HG03442 (cell line): ENCODE measurements at regions not wholly inside any gene's neighbourhood (a gene's known extent, or its start where the extent isn't known, plus 50 kb on each side); places are given as distances from the start of the nearest gene placed in this dataset.

Experiments
- ATAC-seq: cut with Tn5 transposase; IDR thresholded peaks from one replicate; pipeline ENCODE4 v1.9.1; 2021; ENCODE audit warnings: mild to moderate bottlenecking, moderate library complexity; ENCODE audit not compliant: unreplicated experiment

DNA sequence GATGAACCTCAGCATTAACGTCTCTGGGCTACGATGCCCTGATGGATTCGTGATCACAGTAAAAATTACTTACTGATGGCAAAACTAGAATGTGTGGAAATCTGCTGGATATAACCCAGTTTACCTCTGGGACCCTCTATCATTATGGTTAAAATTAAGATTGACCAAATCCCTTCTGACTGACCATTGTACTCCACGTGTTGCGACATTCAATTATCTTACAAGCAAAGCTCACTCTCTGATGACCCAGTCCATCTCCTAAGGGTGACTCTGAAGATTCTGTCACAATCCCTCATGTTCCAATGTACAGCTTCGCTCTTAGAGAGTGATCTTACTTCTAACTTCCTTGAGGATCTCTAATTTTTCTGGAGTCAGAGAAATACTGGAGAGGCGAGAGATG lies 288.5 kb upstream of the RUNX1 start:
- no peak for ATAC-seq

DNA sequence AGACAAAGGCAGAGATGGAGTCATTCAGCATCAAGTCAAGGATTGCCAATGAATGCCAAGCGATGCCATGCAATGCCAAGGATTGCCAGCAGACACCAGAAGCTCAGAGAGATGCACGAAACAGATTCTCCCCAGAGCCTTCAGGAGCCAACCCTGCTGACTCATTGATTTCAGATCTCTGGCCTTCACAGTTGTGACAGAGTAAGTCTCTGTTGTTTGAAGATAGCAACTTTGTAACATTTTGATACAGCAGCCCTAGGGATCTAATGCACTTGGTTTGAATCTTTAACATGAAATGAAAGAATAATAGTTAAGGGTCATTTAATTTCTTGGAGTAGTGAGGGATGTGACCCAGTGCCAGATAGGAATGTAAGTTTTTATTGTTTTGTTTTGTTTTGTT lies 287.4 kb upstream of the RUNX1 start:
- ATAC-seq = no peak

DNA sequence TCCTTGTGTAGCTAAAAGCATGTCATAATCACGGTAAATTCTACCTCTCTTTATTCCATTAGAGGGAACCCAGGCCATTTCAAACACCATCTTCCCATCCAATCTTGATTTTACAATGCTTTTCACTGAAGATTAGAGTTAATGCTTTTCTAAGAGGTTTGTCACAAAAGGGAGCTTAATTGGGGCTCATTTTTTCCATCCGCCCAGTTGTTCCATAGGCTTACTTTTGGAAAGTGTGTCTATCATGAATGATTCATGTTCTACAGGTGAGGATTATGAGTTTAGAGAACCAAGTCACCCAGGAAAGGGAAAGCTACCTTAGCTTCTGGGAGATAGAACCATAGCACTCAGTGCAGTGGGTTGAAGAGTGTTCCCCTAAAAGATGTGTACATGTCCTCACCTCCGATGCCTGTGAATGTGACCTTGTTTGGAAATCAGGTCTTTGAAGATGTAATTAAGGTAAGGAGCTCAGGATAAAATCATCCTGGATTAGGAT lies 286.9 kb upstream of the RUNX1 start:
- no peak for ATAC-seq

DNA sequence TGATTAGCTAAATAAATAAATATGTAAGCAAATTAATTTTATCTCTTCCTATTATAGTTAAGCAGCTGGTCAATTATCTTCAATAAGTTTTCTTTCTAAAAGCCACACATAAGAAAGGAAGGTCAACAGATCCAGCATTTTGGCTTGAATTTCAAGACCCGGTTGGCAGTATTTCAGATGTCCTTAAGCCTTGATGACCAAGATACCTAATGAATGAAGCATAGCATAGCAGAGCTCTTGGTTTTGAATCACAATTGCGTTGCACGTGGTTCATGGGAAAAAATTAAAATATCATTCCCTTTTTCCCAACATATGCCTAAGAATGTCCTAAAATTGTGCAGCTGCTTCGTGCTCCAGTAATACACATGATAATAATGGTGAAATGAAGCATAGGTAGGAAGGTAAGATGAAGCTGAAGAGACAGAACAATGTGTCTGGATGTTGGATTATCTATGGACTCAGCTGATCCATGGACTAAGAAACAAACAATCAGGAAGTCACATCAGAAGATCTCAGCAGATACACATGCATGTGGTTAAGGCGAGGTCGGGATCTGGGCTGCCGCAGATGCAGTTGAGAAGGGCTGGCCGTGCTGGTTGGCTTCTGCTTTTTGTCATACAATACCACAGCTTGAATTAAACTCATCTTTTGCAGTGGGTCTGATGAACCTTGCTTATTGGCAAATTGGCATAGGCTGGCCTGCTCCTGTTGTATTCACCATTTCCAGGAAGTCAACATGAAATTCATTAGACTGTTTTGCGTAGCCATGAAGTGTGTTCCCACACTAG lies 284.9 kb upstream of the RUNX1 start:
- no peak for ATAC-seq

GRCh38 chr21:35332841-35333426 lies 283.8 kb upstream of the RUNX1 start:
- no peak for ATAC-seq

DNA sequence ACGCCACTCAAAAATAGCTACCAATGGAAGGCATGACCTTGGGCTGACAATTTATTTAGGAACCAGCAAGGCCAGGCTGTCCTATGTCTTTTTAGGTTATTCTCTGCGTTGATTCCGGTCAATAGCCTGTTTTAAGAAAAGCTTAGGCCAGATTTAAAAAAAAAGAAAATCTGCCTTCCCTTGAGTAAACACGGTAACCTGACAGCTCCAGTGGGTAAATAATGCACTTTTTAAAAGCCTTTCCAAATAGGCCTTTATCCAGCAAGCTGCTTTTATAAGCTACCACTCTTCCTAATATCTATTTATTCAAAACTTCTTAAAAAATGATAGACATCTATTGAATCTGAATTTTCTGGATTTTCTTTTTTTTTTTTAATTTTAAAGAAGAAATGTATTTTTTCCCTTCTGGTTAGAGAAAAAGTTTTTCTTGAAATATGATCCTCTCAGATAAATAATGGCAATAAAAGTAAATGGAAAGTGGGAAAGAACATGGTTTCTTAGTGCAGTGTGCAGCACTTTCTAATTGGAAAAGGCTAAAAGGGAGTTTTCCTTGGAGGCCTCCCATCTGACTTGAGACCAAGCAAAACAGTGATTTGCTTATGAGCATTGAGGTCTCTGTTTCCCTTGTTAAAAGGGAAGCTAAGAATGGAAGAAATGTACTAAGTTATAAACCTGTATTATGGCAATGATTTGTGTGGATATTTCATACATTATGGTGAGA lies 281.0 kb upstream of the RUNX1 start:
- ATAC-seq = no peak

- no peak for ATAC-seq
Observed at GRCh38 chr21:35328856-35329455, 279.9 kb upstream of the RUNX1 start.

DNA sequence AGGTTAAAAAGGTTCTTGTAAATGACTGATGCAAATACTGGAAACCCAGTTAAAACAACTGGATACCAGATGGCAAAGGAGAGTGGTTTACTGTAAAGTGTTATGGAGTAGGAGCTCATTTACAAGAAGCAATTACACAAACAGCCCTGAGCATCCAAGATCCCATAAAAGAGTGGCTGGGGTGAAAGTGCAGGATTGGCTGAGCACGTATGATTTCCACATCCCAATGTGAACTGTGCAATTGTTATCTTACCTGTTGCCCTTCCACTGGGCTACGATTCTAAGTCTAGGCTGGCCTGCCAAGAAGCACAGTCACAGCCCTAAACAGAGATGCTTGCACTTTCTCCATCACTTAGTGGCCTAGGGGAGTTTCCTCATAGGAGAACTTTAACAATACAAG lies 277.6 kb upstream of the RUNX1 start:
- no peak for ATAC-seq

- ATAC-seq = no peak
Observed at GRCh38 chr21:35325953-35326352, 276.9 kb upstream of the RUNX1 start.

- no peak for ATAC-seq
Observed at GRCh38 chr21:35324372-35325220, 275.5 kb upstream of the RUNX1 start.

DNA sequence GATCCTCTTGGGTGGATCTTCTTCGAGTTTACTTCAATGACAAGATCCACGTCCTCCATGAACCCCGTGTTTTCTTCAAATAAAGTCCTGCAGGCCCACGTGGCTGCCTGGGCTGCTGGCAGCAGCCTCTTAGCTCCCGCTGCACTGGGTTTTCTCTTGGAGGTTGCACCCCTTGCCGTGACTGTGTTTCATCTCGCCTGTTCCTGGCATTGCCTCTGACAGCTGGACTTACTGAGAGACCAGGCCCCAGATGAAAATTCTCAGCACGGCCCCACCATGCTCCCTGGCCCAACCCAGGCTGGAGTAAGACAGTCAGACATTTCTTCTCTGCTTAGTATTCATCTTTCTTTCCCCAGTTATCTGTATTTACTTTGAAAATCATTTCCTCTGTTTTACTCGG lies 274.8 kb upstream of the RUNX1 start:
- no peak for ATAC-seq

DNA sequence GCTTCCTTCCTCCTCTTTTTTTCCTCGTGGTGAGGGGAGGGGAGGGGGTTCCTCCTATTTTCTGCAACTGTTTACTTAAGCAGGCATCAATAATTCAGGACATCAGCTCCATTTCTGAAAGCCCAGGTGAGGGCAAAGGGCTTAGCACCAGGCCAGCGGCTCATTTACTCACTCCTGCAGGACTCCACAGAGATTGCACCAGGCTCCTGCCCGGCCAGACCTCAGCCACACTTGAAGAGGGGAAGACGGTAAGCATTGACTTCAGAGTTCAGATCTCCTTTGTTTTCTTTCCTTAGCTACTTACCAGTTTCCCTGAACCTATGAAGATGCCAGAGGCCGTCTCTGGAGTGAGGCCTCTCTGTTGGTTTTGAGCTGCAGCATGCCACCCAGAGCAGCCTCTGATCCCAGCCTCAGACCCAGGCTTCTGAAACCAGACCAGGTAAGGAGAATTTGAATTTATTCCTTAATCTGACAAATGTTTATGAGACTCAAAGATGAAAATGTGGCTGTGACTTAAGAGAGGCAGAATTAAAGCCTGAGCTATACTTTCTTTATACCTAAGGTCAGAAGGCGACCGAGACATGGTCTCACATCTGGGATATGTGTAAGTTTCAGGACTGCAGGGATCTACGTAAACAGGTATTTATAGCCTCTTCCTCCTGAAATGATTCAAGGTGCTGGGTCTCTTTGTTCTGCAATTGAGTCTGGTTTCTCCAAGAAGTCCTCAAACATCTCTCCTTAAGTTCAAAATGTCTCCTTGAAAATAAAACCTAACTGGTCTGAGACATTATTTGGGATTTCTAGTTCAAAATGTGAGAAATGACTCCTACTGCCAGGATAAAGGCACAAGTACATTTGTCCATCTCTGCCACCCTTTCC lies 272.5 kb upstream of the RUNX1 start:
- no peak for ATAC-seq

DNA sequence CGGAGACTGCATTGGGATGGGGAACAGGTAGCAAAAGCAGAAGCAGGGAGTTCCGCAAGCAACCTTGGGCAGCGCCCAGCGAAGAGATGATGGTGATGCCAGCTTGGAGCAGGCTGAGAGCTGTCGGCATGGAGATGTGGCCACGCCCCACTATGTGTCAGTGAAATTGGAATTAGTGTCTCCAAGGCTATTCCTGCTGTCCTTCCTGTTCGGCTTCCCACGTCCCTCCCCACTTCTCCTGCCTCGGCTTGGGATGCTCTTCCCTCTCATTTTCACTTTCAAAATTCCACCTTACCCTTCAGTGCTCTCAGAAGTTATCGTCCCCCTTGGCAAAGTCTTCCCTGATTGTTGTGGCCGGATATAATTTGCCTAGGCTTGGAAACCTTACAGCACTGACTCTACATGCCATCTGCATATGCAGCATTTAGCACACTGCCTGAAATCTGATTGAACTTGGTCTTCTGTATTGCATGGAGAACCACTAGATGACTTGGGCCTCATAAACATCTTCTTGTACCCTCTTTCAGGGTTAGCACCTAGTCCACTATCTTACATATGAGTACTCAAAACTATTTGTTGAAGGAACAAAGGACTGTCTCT lies 270.7 kb upstream of the RUNX1 start:
- ATAC-seq = no peak

DNA sequence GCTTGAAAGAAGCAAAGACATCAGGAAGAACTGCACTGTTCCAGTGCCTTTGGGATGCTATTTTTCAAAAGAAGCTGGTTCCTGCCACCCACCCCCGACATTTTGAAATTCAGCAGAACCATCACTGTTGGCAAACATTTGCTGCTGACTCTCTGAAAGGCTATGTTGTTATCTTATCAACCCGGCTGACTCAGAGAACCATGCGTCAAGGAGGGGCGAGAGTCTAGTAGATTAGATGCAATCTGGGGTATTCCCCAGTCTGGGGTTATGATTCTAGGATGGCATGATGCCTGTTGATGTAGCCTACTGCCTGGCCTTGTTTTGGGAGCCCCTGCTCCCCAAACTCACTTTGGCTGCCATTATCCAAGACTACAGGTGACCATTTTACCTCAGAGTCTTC lies 267.8 kb upstream of the RUNX1 start:
- ATAC-seq = no peak

DNA sequence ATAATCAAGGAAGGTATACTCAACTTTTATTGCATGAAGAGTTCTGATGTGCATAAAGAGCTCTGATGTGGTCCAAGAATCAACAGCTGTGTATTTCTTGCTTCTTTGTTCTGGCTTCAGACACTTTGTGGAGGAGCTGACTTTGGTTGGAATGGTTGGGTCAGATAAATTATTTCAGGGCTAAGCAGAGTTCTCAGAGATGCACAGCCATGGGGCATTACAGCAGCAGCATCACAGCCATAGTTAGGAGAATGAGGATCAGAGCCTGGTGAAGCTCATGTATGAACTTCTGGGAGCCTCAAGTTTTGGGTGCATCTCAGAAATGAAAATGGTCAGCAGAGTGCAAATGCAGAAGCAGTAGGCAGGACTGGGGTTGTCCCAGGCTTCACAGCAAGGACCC lies 267.4 kb upstream of the RUNX1 start:
- no peak for ATAC-seq

- ATAC-seq = no peak
Observed at GRCh38 chr21:35314857-35315582, 265.9 kb upstream of the RUNX1 start.

DNA sequence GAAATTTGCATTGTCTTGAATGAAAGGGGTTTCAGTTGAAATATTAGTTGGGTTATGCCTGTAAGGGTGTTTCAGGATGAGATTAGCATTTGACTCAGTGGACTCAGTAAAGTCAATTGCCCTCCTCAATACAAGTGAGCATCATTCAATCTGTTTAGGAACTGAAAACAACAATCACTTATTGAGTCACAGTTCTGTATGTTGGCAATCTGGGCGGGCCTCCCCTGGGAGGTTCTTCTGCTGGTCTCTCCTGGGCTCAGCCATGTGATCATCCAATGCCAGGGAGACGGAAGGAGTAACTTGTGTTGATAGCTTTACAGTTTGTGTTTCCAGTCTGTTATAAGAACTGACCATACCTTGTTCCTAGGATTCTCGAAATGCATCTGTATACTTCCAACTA lies 262.9 kb upstream of the RUNX1 start:
- no peak for ATAC-seq

DNA sequence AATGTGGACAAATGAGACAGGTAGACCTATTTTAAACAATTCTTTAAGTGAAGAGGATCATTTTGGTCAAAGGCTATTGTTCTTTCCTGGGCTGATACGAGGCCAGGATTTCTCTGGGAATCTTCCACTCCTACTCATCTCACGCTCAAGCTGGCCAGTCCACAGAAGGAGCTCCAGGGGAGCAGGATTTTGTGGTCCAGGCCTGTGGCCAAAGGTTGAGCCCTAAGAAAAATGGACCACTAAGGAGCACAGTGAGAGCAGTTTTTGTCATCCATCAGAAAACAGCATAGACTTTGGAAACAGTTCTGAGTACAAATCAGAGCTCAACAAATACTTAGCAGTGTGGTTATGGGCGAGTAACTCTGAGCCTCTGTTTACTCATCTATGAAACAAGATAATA lies 260.2 kb upstream of the RUNX1 start:
- ATAC-seq = no peak

DNA sequence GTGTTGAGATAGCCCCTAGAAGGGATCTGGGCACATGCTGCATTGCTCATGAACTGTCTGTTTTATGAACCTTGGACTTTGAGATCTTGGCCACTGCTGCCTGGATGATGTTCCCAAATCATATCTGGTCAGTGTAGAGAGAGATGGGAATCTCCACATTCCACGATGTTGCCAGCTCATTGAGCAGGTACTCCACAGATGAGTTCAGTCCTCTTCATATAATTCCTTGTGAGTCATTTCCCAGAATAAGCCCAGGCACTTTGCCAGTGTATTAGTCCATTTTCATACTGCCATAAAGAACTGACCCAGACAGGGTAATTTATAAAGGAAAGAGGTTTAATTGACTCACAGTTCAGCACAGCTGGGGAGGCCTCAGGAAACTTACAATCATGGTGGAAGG lies 254.0 kb upstream of the RUNX1 start:
- ATAC-seq = no peak
